Muscle layer of colon (tissue), 2 donors: ENCODE measurements at regions not wholly inside any gene's neighbourhood (a gene's known extent, or its start where the extent isn't known, plus 50 kb on each side); places are given as distances from the start of the nearest gene placed in this dataset.

Source experiments
- H3K27ac ChIP-seq: one replicate; pipeline ENCODE4 v1.7.0; 2013; ENCODE audit warnings: low read depth, mild to moderate bottlenecking, low read length, moderate library complexity
- H3K27me3 ChIP-seq, 2 donors: one replicate each; pipeline ENCODE4 v1.7.0; 2013; ENCODE audit warnings: low read length in 2 of 2, mild to moderate bottlenecking in 2 of 2; ENCODE audit not compliant: insufficient read depth in 2 of 2, control insufficient read depth in 1 of 2
- H3K36me3 ChIP-seq: one replicate; pipeline ENCODE4 v1.7.0; 2013; ENCODE audit warnings: mild to moderate bottlenecking, low read length; ENCODE audit not compliant: insufficient read depth
- H3K4me1 ChIP-seq: one replicate; pipeline ENCODE4 v1.7.0; 2013; ENCODE audit warnings: mild to moderate bottlenecking, low read length; ENCODE audit not compliant: insufficient read depth
- H3K4me3 ChIP-seq, 2 donors: one replicate each; pipeline ENCODE4 v1.7.0; 2013; ENCODE audit warnings: low read length in 2 of 2, low read depth in 1 of 2, mild to moderate bottlenecking in 1 of 2, moderate library complexity in 1 of 2
- H3K9ac ChIP-seq: one replicate; pipeline ENCODE4 v1.7.0; 2013; ENCODE audit warnings: low read length
- H3K9me3 ChIP-seq: one replicate; pipeline ENCODE4 v1.7.0; 2013; ENCODE audit warnings: mild to moderate bottlenecking, low read length
- donor health status: abdominal sarcoma.
- donor health status: Adenocarcinoma of cecum.

- Histone ChIP-seq H3K4me3 (no peak overlapping the region), H3K27ac (no peak overlapping the region), H3K36me3 (no peaks in the 10 kb centered on the region), H3K27me3 (no peaks in the 10 kb centered on the region), H3K9ac (no peak overlapping the region), H3K4me1 (no peaks in the 10 kb centered on the region), H3K9me3 (no peaks in the 10 kb centered on the region)
These were observed 435.3 kb upstream of the NBEA start for GRCh38 chr13:34506796-34507195.

GRCh38 chr13:34507630-34508029, 434.4 kb upstream of the NBEA start:
- no peak overlapping the region for H3K27ac ChIP-seq
- no peaks in the 10 kb centered on the region for H3K9me3 ChIP-seq
- no peaks in the 10 kb centered on the region for H3K4me1 ChIP-seq
- no peak overlapping the region for H3K9ac ChIP-seq
- H3K27me3 ChIP-seq: no peaks in the 10 kb centered on the region
- H3K4me3 ChIP-seq: no peak overlapping the region
- H3K36me3 ChIP-seq: no peaks in the 10 kb centered on the region

- Histone ChIP-seq H3K9me3 (no peaks in the 10 kb centered on the region), H3K27ac (no peak overlapping the region), H3K36me3 (no peaks in the 10 kb centered on the region), H3K4me1 (no peaks in the 10 kb centered on the region), H3K4me3 (no peak overlapping the region), H3K9ac (no peak overlapping the region), H3K27me3 (no peaks in the 10 kb centered on the region)
These were observed 429.3 kb upstream of the NBEA start for GRCh38 chr13:34512817-34513216.

GRCh38 chr13:34513526-34513925, 428.5 kb upstream of the NBEA start:
- H3K9me3 ChIP-seq: no peaks in the 10 kb centered on the region
- no peak overlapping the region for H3K27ac ChIP-seq
- no peaks in the 10 kb centered on the region for H3K36me3 ChIP-seq
- H3K9ac ChIP-seq: no peak overlapping the region
- H3K4me3 ChIP-seq: no peak overlapping the region
- H3K4me1 ChIP-seq: no peaks in the 10 kb centered on the region
- no peaks in the 10 kb centered on the region for H3K27me3 ChIP-seq

- no peak overlapping the region for H3K4me3 ChIP-seq
- no peak overlapping the region for H3K27ac ChIP-seq
- no peaks in the 10 kb centered on the region for H3K36me3 ChIP-seq
- H3K4me1 ChIP-seq: no peaks in the 10 kb centered on the region
- no peaks in the 10 kb centered on the region for H3K27me3 ChIP-seq
- no peaks in the 10 kb centered on the region for H3K9me3 ChIP-seq
- no peak overlapping the region for H3K9ac ChIP-seq
These were observed 426.9 kb upstream of the NBEA start for GRCh38 chr13:34515201-34515600.

GRCh38 chr13:34521171-34521570, 420.9 kb upstream of the NBEA start:
- Histone ChIP-seq H3K9ac (no peak overlapping the region), H3K27ac (no peak overlapping the region), H3K9me3 (no peaks in the 10 kb centered on the region), H3K36me3 (no peaks in the 10 kb centered on the region), H3K4me3 (no peak overlapping the region), H3K4me1 (no peaks in the 10 kb centered on the region), H3K27me3 (no peaks in the 10 kb centered on the region)

GRCh38 chr13:34522808-34523207, 419.3 kb upstream of the NBEA start:
- Histone ChIP-seq H3K9me3 (no peaks in the 10 kb centered on the region), H3K4me1 (no peaks in the 10 kb centered on the region), H3K9ac (no peak overlapping the region), H3K36me3 (no peaks in the 10 kb centered on the region), H3K27me3 (no peaks in the 10 kb centered on the region), H3K27ac (no peak overlapping the region), H3K4me3 (no peak overlapping the region)

- Histone ChIP-seq H3K9me3 (no peaks in the 10 kb centered on the region), H3K36me3 (no peaks in the 10 kb centered on the region), H3K27ac (no peak overlapping the region), H3K9ac (no peak overlapping the region), H3K4me1 (no peaks in the 10 kb centered on the region), H3K27me3 (no peaks in the 10 kb centered on the region), H3K4me3 (no peak overlapping the region)
These were observed 418.7 kb upstream of the NBEA start for GRCh38 chr13:34523406-34523805.

GRCh38 chr13:34533941-34534340, 408.1 kb upstream of the NBEA start:
- Histone ChIP-seq H3K4me3 (no peak overlapping the region), H3K4me1 (no peaks in the 10 kb centered on the region), H3K36me3 (no peaks in the 10 kb centered on the region), H3K27me3 (no peaks in the 10 kb centered on the region), H3K9me3 (no peaks in the 10 kb centered on the region), H3K9ac (no peak overlapping the region), H3K27ac (no peak overlapping the region)

- Histone ChIP-seq H3K4me1 (no peaks in the 10 kb centered on the region), H3K4me3 (no peak overlapping the region), H3K36me3 (no peaks in the 10 kb centered on the region), H3K27ac (no peak overlapping the region), H3K27me3 (no peaks in the 10 kb centered on the region), H3K9ac (no peak overlapping the region), H3K9me3 (no peaks in the 10 kb centered on the region)
These were observed 399.7 kb upstream of the NBEA start for GRCh38 chr13:34542321-34542720.

- Histone ChIP-seq H3K27me3 (no peaks in the 10 kb centered on the region), H3K36me3 (no peaks in the 10 kb centered on the region), H3K4me1 (no peaks in the 10 kb centered on the region), H3K9me3 (no peaks in the 10 kb centered on the region), H3K4me3 (no peak overlapping the region), H3K27ac (no peak overlapping the region), H3K9ac (no peak overlapping the region)
These were observed 398.2 kb upstream of the NBEA start for GRCh38 chr13:34543836-34544235.

GRCh38 chr13:34545461-34545860, 396.6 kb upstream of the NBEA start:
- Histone ChIP-seq H3K36me3 (no peaks in the 10 kb centered on the region), H3K27me3 (no peaks in the 10 kb centered on the region), H3K9ac (no peak overlapping the region), H3K27ac (no peak overlapping the region), H3K9me3 (no peaks in the 10 kb centered on the region), H3K4me1 (no peaks in the 10 kb centered on the region), H3K4me3 (no peak overlapping the region)
